GM21723 (cell line): ENCODE measurements at regions not wholly inside any gene's neighbourhood (a gene's known extent, or its start where the extent isn't known, plus 50 kb on each side); places are given as distances from the start of the nearest gene placed in this dataset.

Experiments used
- ATAC-seq: cut with Tn5 transposase; IDR thresholded peaks from one replicate; pipeline ENCODE4 v1.9.1; 2021; ENCODE audit warnings: mild to moderate bottlenecking, moderate library complexity; ENCODE audit not compliant: unreplicated experiment

GRCh38 chr5:57779383-57780223 lies 297.0 kb upstream of the ACTBL2 start:
- ATAC-seq: no peak

GRCh38 chr5:57778501-57779091 lies 296.0 kb upstream of the ACTBL2 start:
- ATAC-seq: no peak

- ATAC-seq: no peak
These were observed 294.6 kb upstream of the ACTBL2 start for GRCh38 chr5:57777174-57777581.

GRCh38 chr5:57776035-57776434 lies 293.4 kb upstream of the ACTBL2 start:
- ATAC-seq: no peak

- no peak for ATAC-seq
These were observed 291.8 kb upstream of the ACTBL2 start for GRCh38 chr5:57774439-57774838.

- no peak for ATAC-seq
These were observed 289.9 kb upstream of the ACTBL2 start for GRCh38 chr5:57772512-57772911.

- ATAC-seq: no peak
These were observed 287.4 kb upstream of the ACTBL2 start for GRCh38 chr5:57770039-57770438.

- no peak for ATAC-seq
These were observed 286.1 kb upstream of the ACTBL2 start for GRCh38 chr5:57768745-57769144.

- ATAC-seq: no peak
These were observed 282.0 kb upstream of the ACTBL2 start for GRCh38 chr5:57764479-57765089.

GRCh38 chr5:57761513-57761912 lies 278.9 kb upstream of the ACTBL2 start:
- ATAC-seq: no peak

- no peak for ATAC-seq
These were observed 272.0 kb upstream of the ACTBL2 start for GRCh38 chr5:57754616-57755015.

GRCh38 chr5:57753446-57753845 lies 270.8 kb upstream of the ACTBL2 start:
- ATAC-seq: no peak

GRCh38 chr5:57751710-57752109 lies 269.1 kb upstream of the ACTBL2 start:
- ATAC-seq: no peak

GRCh38 chr5:57750891-57751290 lies 268.3 kb upstream of the ACTBL2 start:
- ATAC-seq: no peak

GRCh38 chr5:57750282-57750681 lies 267.7 kb upstream of the ACTBL2 start:
- ATAC-seq: no peak

GRCh38 chr5:57749396-57749795 lies 266.8 kb upstream of the ACTBL2 start:
- ATAC-seq: no peak

GRCh38 chr5:57745700-57746651 lies 263.4 kb upstream of the ACTBL2 start:
- no peak for ATAC-seq

- ATAC-seq: no peak
These were observed 262.4 kb upstream of the ACTBL2 start for GRCh38 chr5:57745029-57745428.

- no peak for ATAC-seq
These were observed 258.7 kb upstream of the ACTBL2 start for GRCh38 chr5:57741336-57741735.

- ATAC-seq: no peak
These were observed 256.2 kb upstream of the ACTBL2 start for GRCh38 chr5:57738787-57739186.

GRCh38 chr5:57738301-57738700 lies 255.7 kb upstream of the ACTBL2 start:
- no peak for ATAC-seq
